ENCODE measurements at regions not wholly inside any gene's neighbourhood (a gene's known extent, or its start where the extent isn't known, plus 50 kb on each side); places are given as distances from the start of the nearest gene placed in this dataset.

- Histone ChIP-seq H3K4me1 (no peaks in the 10 kb centered on the region), H3K4me3 (no peak overlapping the region), H3K36me3 (no peaks in the 10 kb centered on the region), H3K27me3 (peaks cover 0 to 15% of the 10 kb centered on the region in 2 donors), H3K27ac (no peak overlapping the region), H3K9me3 (peaks cover 0 to 5% of the 10 kb centered on the region in 2 donors)
- intact Hi-C loops (cut with DNase I; ENCODE audit: low total_unique reads), result no loop called here
- DNase-seq (ENCODE audit: low spot score in 2 of 2), result no peak
- TF ChIP-seq POLR2A (IDR thresholded peaks at IDR 0.05) (no peak), CTCF (IDR thresholded peaks at IDR 0.05) (no peak), POLR2AphosphoS5 (IDR thresholded peaks at IDR 0.05) (no peak)
These were observed 375.0 kb upstream of the EEF2KMT start for GRCh38 chr16:5472552-5472951.

DNA sequence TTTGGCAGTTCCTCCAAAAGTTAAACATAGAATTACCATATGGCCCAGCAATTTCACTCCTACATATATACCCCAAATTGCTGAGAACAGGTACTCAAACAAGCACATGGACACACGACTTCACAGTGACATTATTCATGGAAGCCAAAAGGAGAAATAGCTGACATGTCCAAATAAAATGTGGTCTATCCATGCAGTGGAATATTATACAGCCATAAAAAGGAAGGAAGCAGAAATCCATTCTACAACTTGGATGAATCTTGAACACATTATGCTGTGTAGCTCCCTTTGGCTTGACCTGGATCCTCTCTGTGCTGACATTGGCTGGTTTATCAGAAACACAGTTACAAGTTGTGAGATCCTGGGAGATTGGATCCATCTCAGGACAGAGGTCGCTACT lies 370.9 kb upstream of the EEF2KMT start:
- Histone ChIP-seq H3K4me3 (no peak overlapping the region), H3K4me1 (no peaks in the 10 kb centered on the region), H3K9me3 (peaks cover 0 to 5% of the 10 kb centered on the region in 2 donors), H3K36me3 (no peaks in the 10 kb centered on the region), H3K27ac (no peak overlapping the region), H3K27me3 (peaks cover 0 to 15% of the 10 kb centered on the region in 2 donors)
- DNase-seq (ENCODE audit: low spot score in 2 of 2), result no peak
- TF ChIP-seq POLR2AphosphoS5 (IDR thresholded peaks at IDR 0.05) (no peak), POLR2A (IDR thresholded peaks at IDR 0.05) (no peak), CTCF (IDR thresholded peaks at IDR 0.05) (no peak)
- intact Hi-C loops (cut with DNase I; ENCODE audit: low total_unique reads), result no loop called here

- Histone ChIP-seq H3K4me1 (no peaks in the 10 kb centered on the region), H3K4me3 (no peak overlapping the region), H3K27ac (no peak overlapping the region), H3K27me3 (peaks cover 0 to 15% of the 10 kb centered on the region in 2 donors), H3K9me3 (peaks cover 0 to 5% of the 10 kb centered on the region in 2 donors), H3K36me3 (no peaks in the 10 kb centered on the region)
- TF ChIP-seq POLR2A (IDR thresholded peaks at IDR 0.05) (no peak), POLR2AphosphoS5 (IDR thresholded peaks at IDR 0.05) (no peak), CTCF (IDR thresholded peaks at IDR 0.05) (no peak)
- DNase-seq (ENCODE audit: low spot score in 2 of 2), result no peak
- intact Hi-C loops (cut with DNase I; ENCODE audit: low total_unique reads), result no loop called here
These were observed 370.0 kb upstream of the EEF2KMT start for GRCh38 chr16:5467552-5467951.

DNA sequence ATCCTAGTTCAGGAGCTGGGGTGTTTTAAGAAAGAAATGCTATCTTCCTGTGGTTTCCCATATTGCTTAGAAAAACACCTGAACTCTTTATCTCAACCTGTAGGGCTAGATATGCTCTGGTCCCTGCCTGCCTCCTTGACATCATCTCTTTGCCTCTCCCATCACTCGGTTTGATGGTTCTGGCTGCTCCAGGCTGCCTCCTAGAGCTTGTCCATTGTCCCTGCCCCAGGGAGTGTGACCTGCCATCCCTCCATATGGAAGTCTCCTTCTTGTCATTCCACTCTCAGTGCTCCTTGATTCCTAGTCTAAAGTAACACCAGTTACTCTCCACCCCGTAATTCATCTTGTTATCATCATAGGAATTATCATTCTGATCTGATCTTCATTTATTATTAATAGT lies 369.0 kb upstream of the EEF2KMT start:
- Histone ChIP-seq H3K36me3 (no peaks in the 10 kb centered on the region), H3K27me3 (peaks cover 0 to 6% of the 10 kb centered on the region in 2 donors), H3K27ac (no peak overlapping the region), H3K4me1 (no peaks in the 10 kb centered on the region), H3K4me3 (no peak overlapping the region), H3K9me3 (peaks cover 0 to 5% of the 10 kb centered on the region in 2 donors)
- no peak for DNase-seq (ENCODE audit: low spot score in 2 of 2)
- TF ChIP-seq POLR2AphosphoS5 (IDR thresholded peaks at IDR 0.05) (no peak), CTCF (IDR thresholded peaks at IDR 0.05) (no peak), POLR2A (IDR thresholded peaks at IDR 0.05) (no peak)
- intact Hi-C loops (cut with DNase I; ENCODE audit: low total_unique reads), result no loop called here

GRCh38 chr16:5465714-5466113 lies 368.1 kb upstream of the EEF2KMT start:
- no peaks in the 10 kb centered on the region for H3K4me1 ChIP-seq
- H3K9me3 ChIP-seq, result peaks cover 0 to 5% of the 10 kb centered on the region in 2 donors
- no peak for TF ChIP-seq POLR2A (IDR thresholded peaks at IDR 0.05)
- no peak for DNase-seq (ENCODE audit: low spot score in 2 of 2)
- no peak overlapping the region for H3K27ac ChIP-seq
- no peaks in the 10 kb centered on the region for H3K27me3 ChIP-seq
- no peak overlapping the region for H3K4me3 ChIP-seq
- no peaks in the 10 kb centered on the region for H3K36me3 ChIP-seq
- intact Hi-C loops (cut with DNase I; ENCODE audit: low total_unique reads), result no loop called here

DNA sequence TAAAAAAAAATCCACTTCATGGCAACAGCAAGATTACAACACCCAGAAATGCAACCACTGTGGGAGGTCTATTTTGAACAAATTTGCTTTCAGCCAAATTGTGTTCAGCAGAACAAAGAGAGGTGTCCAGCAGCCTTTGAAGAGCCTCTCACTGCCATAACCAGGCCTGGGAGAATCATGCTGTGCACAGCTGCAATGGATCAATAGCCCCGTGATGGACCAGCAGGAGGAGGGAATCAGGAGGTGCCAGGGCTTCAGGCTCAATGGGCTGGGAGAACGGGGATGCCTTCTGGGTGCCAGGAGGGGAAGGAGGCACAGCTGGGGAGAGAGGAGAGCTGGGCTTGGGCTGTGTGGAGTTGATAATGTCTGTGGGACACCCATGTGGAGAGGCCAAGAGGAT lies 366.2 kb upstream of the EEF2KMT start:
- Histone ChIP-seq H3K36me3 (no peaks in the 10 kb centered on the region), H3K27ac (no peak overlapping the region), H3K9me3 (no peaks in the 10 kb centered on the region), H3K4me3 (no peak overlapping the region), H3K4me1 (no peaks in the 10 kb centered on the region), H3K27me3 (no peaks in the 10 kb centered on the region)
- intact Hi-C loops (cut with DNase I; ENCODE audit: low total_unique reads), result no loop called here
- TF ChIP-seq POLR2A (IDR thresholded peaks at IDR 0.05) (no peak), POLR2AphosphoS5 (IDR thresholded peaks at IDR 0.05) (no peak), CTCF (IDR thresholded peaks at IDR 0.05) (no peak)
- DNase-seq (ENCODE audit: low spot score in 2 of 2), result no peak

Measured in breast epithelium (tissue), 4 donors.